Lower leg skin (tissue), 3 donors: ENCODE measurements at regions not wholly inside any gene's neighbourhood (a gene's known extent, or its start where the extent isn't known, plus 50 kb on each side); places are given as distances from the start of the nearest gene placed in this dataset.

ENCODE experiments used
- POLR2A ChIP-seq, 2 donors: fragments of 450-650 bp; IDR thresholded peaks; one replicate each; pipeline ENCODE4 v1.6.1; 2016 to 2017; ENCODE audit warnings: antibody characterized with exemption in 2 of 2, mild to moderate bottlenecking in 1 of 2, moderate library complexity in 1 of 2
- TF ChIP-seq, protein P1 (sequence below), 3 donors: fragments of 450-650 bp; IDR thresholded peaks; one replicate each; pipeline ENCODE4 v1.5.1; 2016; ENCODE audit warnings: antibody characterized with exemption in 3 of 3, mild to moderate bottlenecking in 3 of 3, moderate library complexity in 2 of 3

DNA sequence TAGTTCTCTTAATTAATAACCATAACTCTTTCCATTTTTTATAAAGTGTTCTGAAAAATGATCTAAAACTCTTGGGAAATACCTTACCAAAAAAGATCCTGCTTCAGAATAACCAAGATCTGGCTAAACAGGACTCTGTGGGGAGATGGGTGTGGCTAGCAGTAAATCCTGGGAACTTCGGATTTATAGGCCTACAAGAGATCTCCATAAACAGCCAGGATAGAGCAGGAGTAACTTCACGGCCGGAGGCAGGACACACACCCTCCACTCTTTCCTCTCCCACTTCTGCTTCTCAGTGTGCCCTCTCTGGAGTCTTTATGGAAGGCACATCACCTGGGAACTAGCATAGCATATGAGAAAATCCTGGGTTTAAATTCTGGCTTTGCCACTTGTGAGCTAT lies 309.4 kb upstream of the SOX2 start:
- TF ChIP-seq, protein P1, sequence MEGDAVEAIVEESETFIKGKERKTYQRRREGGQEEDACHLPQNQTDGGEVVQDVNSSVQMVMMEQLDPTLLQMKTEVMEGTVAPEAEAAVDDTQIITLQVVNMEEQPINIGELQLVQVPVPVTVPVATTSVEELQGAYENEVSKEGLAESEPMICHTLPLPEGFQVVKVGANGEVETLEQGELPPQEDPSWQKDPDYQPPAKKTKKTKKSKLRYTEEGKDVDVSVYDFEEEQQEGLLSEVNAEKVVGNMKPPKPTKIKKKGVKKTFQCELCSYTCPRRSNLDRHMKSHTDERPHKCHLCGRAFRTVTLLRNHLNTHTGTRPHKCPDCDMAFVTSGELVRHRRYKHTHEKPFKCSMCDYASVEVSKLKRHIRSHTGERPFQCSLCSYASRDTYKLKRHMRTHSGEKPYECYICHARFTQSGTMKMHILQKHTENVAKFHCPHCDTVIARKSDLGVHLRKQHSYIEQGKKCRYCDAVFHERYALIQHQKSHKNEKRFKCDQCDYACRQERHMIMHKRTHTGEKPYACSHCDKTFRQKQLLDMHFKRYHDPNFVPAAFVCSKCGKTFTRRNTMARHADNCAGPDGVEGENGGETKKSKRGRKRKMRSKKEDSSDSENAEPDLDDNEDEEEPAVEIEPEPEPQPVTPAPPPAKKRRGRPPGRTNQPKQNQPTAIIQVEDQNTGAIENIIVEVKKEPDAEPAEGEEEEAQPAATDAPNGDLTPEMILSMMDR (IDR thresholded peaks at IDR 0.05) = no peak
- TF ChIP-seq POLR2A (IDR thresholded peaks at IDR 0.05) = no peak
